A673 (cell line): ENCODE measurements at regions not wholly inside any gene's neighbourhood (a gene's known extent, or its start where the extent isn't known, plus 50 kb on each side); places are given as distances from the start of the nearest gene placed in this dataset.

ENCODE experiments used
- BruUV-seq: library from RNA; stranded (reverse); fragments of 400-500 nt; replicated peaks from 2 replicates; lab custom pipeline; 2021; lab: Mats Ljungman, UMichigan
- CTCF ChIA-PET: fragments of 300-600 bp; sonication (Branson Sonifier 250); formaldehyde crosslinking; loops from one replicate; lab custom pipeline; 2022; ENCODE audit warnings: antibody characterized with exemption; lab: Charles Lee
- POLR2A ChIA-PET: fragments of 300-600 bp; sonication (Branson Sonifier 250); formaldehyde crosslinking; loops from one replicate; lab custom pipeline; 2022; ENCODE audit warnings: antibody characterized with exemption; ENCODE audit not compliant: low non-redundant PET; lab: Charles Lee
- DNase-seq: peaks from one replicate; pipeline ENCODE4 v3.0.0-alpha.2; 2015; ENCODE audit warnings: low spot score
- H3K27ac ChIP-seq: fragments of 200-600 bp; sonication (generic); 2 replicates; pipeline ENCODE4 v1.5.1; 2016; ENCODE audit warnings: mixed run types, low read depth, mild to moderate bottlenecking, mixed read lengths, antibody characterized with exemption, low read length; ENCODE audit not compliant: poor library complexity, severe bottlenecking
- H3K27me3 ChIP-seq: fragments of 200-600 bp; sonication (generic); replicated peaks from 2 replicates; pipeline ENCODE4 v1.6.1; 2017; ENCODE audit warnings: mixed run types, low read depth, mild to moderate bottlenecking, mixed read lengths, antibody characterized with exemption, low read length; ENCODE audit not compliant: insufficient read depth, poor library complexity
- H3K36me3 ChIP-seq: fragments of 200-600 bp; sonication (generic); 2 replicates; pipeline ENCODE4 v1.6.1; 2016; ENCODE audit warnings: mixed run types, mild to moderate bottlenecking, mixed read lengths, antibody characterized with exemption, low read length; ENCODE audit not compliant: insufficient read depth, poor library complexity, severe bottlenecking
- H3K4me1 ChIP-seq: fragments of 200-600 bp; sonication (generic); 2 replicates; pipeline ENCODE4 v1.6.1; 2017; ENCODE audit warnings: mixed run types, mild to moderate bottlenecking, mixed read lengths, antibody characterized with exemption, low read length; ENCODE audit not compliant: insufficient read depth, poor library complexity, severe bottlenecking
- H3K4me3 ChIP-seq: fragments of 200-600 bp; sonication (generic); 2 replicates; pipeline ENCODE4 v1.5.1; 2016; ENCODE audit warnings: low read depth, mixed run types, mild to moderate bottlenecking, mixed read lengths, low read length; ENCODE audit not compliant: poor library complexity, severe bottlenecking
- H3K9me3 ChIP-seq: fragments of 200-600 bp; sonication (generic); 2 replicates; pipeline ENCODE4 v1.6.1; 2016; ENCODE audit warnings: mixed run types, low read depth, mild to moderate bottlenecking, mixed read lengths, antibody characterized with exemption, low read length; ENCODE audit not compliant: poor library complexity, severe bottlenecking
- CTCF ChIP-seq: fragments of 300-800, 200-600 bp; sonication (generic); conservative IDR thresholded peaks from 2 replicates; pipeline ENCODE4 v1.5.1; 2017; ENCODE audit warnings: low read depth, mild to moderate bottlenecking, antibody characterized with exemption, low read length, moderate library complexity, mixed read lengths
- EZH2 ChIP-seq: fragments of 200-600 bp; sonication (generic); IDR thresholded peaks from 2 replicates; pipeline ENCODE4 v1.6.1; 2017; ENCODE audit warnings: borderline replicate concordance, low read depth, mild to moderate bottlenecking, mixed read lengths, antibody characterized with exemption, low read length; ENCODE audit not compliant: poor library complexity, severe bottlenecking
- intact Hi-C: fragments of 100-400 bp; cut with micrococcal nuclease; formaldehyde crosslinking; loops from one replicate; pipeline ENCODE4 v1.10.0; 2022; ENCODE audit not compliant: unreplicated experiment

GRCh38 chr11:101211407-101211975 is 81.9 kb upstream of the PGR start:
- intact Hi-C loops = no loop called here
- Histone ChIP-seq H3K27ac (no peak overlapping the region), H3K4me3 (no peak overlapping the region), H3K27me3 (no peaks in the 10 kb centered on the region), H3K36me3 (no peaks in the 10 kb centered on the region), H3K4me1 (no peaks in the 10 kb centered on the region), H3K9me3 (peaks cover 20% of the 10 kb centered on the region)
- TF ChIP-seq EZH2 (no peak), CTCF (no peak)
- ChIA-PET CTCF (no interaction called here), POLR2A (no interaction called here)
- no TSS peak for BruUV-seq
- DNase-seq = no peak

GRCh38 chr11:101202614-101203013 is 73.0 kb upstream of the PGR start:
- no peak for DNase-seq
- ChIA-PET POLR2A (no interaction called here), CTCF (no interaction called here)
- Histone ChIP-seq H3K4me1 (no peaks in the 10 kb centered on the region), H3K27me3 (no peaks in the 10 kb centered on the region), H3K36me3 (no peaks in the 10 kb centered on the region), H3K27ac (no peak overlapping the region), H3K9me3 (peaks cover 8% of the 10 kb centered on the region), H3K4me3 (no peak overlapping the region)
- intact Hi-C loops = no loop called here
- no TSS peak for BruUV-seq
- no peak for TF ChIP-seq CTCF
- no peak for TF ChIP-seq EZH2

- Histone ChIP-seq H3K4me3 (no peak overlapping the region), H3K27ac (no peak overlapping the region), H3K27me3 (no peaks in the 10 kb centered on the region), H3K9me3 (no peaks in the 10 kb centered on the region), H3K36me3 (no peaks in the 10 kb centered on the region), H3K4me1 (no peaks in the 10 kb centered on the region)
- TF ChIP-seq CTCF = no peak
- no peak for TF ChIP-seq EZH2
- CTCF ChIA-PET = no interaction called here
- intact Hi-C loops = no loop called here
- BruUV-seq = no TSS peak
- DNase-seq = no peak
- POLR2A ChIA-PET = no interaction called here
These were observed 69.8 kb upstream of the PGR start for GRCh38 chr11:101199416-101199815.
